ENCODE measurements at regions not wholly inside any gene's neighbourhood (a gene's known extent, or its start where the extent isn't known, plus 50 kb on each side); places are given as distances from the start of the nearest gene placed in this dataset.

DNA sequence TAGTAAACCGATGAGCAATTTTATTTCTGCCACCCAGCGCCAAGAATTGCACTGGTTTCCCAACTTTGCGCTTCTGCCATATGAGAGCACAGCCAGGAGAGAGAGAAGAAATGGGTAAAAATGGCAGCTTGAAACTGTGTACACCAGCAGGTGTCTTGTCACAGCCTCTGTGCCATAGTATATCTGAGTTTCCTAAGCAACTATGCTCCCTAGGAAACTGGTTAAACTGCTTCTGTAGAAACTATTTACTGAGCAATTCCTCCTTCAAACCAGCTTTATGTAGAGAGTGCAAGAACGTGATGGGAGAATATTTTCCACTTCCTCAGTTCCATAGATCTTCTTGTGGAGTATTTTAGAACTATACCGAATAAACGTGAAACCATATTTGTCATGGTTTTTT lies 1361.3 kb downstream of the PCDH9 start:
- no peaks in the 10 kb centered on the region for H3K36me3 ChIP-seq (ENCODE audit: control insufficient read depth in 3 of 3, insufficient read depth in 2 of 3, low read depth in 1 of 3, low read length in 3 of 3)
- DNase-seq (no peak), FAIRE-seq (no peak)
- no peak overlapping the region for H3K27ac ChIP-seq (ENCODE audit: low read depth in 1 of 3, low read length in 2 of 3)
- H3K4me3 ChIP-seq (ENCODE audit: low read depth in 1 of 3, low read length in 3 of 3): no peak overlapping the region
- 67 to 74% (median 70%) methylated on average over 6 of the region's 6 CpGs for WGBS, 3 donors
- H3K9me3 ChIP-seq (ENCODE audit: control insufficient read depth in 2 of 2, insufficient read depth in 1 of 2, low read depth in 1 of 2, low read length in 1 of 2): no peaks in the 10 kb centered on the region
- no peaks in the 10 kb centered on the region for H3K27me3 ChIP-seq (ENCODE audit: control insufficient read depth in 3 of 3, insufficient read depth in 3 of 3, low read length in 3 of 3)
- no peaks in the 10 kb centered on the region for H3K4me1 ChIP-seq (ENCODE audit: control insufficient read depth in 3 of 3, insufficient read depth in 2 of 3, low read depth in 1 of 3, low read length in 2 of 3)

DNA sequence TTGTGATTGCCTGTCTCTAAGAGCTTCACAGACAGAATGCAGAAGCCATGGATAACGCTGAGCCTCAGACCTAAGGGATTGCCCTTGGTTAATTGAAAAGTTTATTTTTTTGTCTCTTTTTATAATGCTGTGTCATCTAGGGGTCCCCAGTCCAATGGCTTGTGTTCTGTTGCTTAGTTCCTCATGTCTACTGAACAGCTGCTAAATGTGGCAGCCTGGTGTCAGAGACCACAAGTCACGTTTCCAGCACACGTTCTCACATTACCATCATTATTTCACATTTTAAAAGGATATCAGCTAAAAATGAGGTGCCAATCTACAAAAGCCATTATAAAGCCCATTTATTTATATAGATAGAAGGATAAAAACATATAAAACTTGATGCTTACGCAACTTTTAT lies 1362.0 kb downstream of the PCDH9 start:
- Histone ChIP-seq H3K27ac (ENCODE audit: low read depth in 1 of 3, low read length in 2 of 3) (no peak overlapping the region), H3K4me1 (ENCODE audit: control insufficient read depth in 3 of 3, insufficient read depth in 2 of 3, low read depth in 1 of 3, low read length in 2 of 3) (no peaks in the 10 kb centered on the region), H3K36me3 (ENCODE audit: control insufficient read depth in 3 of 3, insufficient read depth in 2 of 3, low read depth in 1 of 3, low read length in 3 of 3) (no peaks in the 10 kb centered on the region), H3K27me3 (ENCODE audit: control insufficient read depth in 3 of 3, insufficient read depth in 3 of 3, low read length in 3 of 3) (no peaks in the 10 kb centered on the region), H3K9me3 (ENCODE audit: control insufficient read depth in 2 of 2, insufficient read depth in 1 of 2, low read depth in 1 of 2, low read length in 1 of 2) (no peaks in the 10 kb centered on the region), H3K4me3 (ENCODE audit: low read depth in 1 of 3, low read length in 3 of 3) (no peak overlapping the region)
- 84% methylated on average over 4 of the region's 4 CpGs for WGBS, 3 donors
- FAIRE-seq (no peak), DNase-seq (no peak)

DNA sequence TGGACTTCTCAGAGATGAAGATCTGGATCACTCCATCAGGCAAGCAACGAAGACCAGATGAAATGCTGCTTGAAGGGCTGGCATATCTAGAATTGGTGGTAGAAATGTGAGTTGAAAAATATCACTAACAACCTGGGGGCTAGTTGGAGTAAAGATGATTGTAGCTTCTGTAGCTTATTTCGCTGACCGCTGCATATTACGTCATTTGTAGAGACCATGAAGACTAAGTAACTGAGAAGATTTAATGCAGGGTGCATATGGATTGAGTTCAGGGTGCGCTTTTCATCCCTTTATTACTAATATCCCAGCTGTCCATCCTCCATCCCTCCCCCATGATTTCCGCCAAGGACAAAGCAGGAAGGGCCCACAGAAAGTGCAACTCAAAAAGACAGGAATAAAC lies 1364.0 kb downstream of the PCDH9 start:
- Histone ChIP-seq H3K27me3 (ENCODE audit: control insufficient read depth in 3 of 3, insufficient read depth in 3 of 3, low read length in 3 of 3) (no peaks in the 10 kb centered on the region), H3K36me3 (ENCODE audit: control insufficient read depth in 3 of 3, insufficient read depth in 2 of 3, low read depth in 1 of 3, low read length in 3 of 3) (no peaks in the 10 kb centered on the region), H3K4me1 (ENCODE audit: control insufficient read depth in 3 of 3, insufficient read depth in 2 of 3, low read depth in 1 of 3, low read length in 2 of 3) (no peaks in the 10 kb centered on the region), H3K4me3 (ENCODE audit: low read depth in 1 of 3, low read length in 3 of 3) (no peak overlapping the region), H3K27ac (ENCODE audit: low read depth in 1 of 3, low read length in 2 of 3) (no peak overlapping the region), H3K9me3 (ENCODE audit: control insufficient read depth in 2 of 2, insufficient read depth in 1 of 2, low read depth in 1 of 2, low read length in 1 of 2) (no peaks in the 10 kb centered on the region)
- FAIRE-seq (no peak), DNase-seq (no peak)
- WGBS, 3 donors: 81 to 88% (median 81%) methylated on average over 6 of the region's 6 CpGs

DNA sequence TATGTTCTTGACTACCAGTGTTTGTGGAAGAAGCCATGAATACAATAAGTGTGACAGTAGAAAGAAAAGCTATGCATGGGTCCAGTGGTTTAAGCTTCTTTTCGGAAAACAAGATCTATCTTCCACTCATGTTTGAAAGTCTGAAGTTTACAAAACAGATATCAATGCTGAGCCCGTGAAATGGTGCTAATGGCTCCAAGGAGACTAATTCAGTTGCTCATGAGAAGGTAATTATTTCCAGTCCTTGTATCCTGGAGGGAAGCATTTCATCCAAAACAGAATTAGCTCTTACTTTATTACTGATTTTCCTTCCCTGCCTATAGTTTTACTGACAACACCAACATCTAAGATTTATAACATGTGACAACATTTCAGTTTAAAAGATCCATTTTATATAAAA lies 1364.9 kb downstream of the PCDH9 start:
- no peak for FAIRE-seq

DNA sequence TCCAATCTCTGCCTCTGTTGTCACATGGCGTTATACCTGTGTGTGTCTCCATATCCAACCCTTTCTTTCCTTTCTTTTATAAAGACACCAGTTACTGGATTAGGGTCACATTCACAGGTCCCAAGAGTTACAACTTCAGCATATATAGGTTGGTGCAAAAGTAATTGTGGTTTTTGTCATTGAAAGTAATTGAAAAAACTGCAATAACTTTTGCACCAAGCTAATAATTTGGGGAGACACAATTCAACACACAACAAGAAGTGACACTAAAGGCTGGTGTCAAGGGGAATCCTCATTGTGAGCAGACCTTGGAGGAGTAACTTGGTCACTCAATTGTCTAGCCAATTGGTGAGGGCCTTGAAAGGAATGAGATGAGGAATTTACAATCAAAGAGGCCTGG lies 1366.1 kb downstream of the PCDH9 start:
- Histone ChIP-seq H3K4me1 (ENCODE audit: control insufficient read depth in 3 of 3, insufficient read depth in 2 of 3, low read depth in 1 of 3, low read length in 2 of 3) (no peaks in the 10 kb centered on the region), H3K4me3 (ENCODE audit: low read depth in 1 of 3, low read length in 3 of 3) (no peak overlapping the region), H3K27ac (ENCODE audit: low read depth in 1 of 3, low read length in 2 of 3) (no peak overlapping the region), H3K27me3 (ENCODE audit: control insufficient read depth in 3 of 3, insufficient read depth in 3 of 3, low read length in 3 of 3) (no peaks in the 10 kb centered on the region), H3K36me3 (ENCODE audit: control insufficient read depth in 3 of 3, insufficient read depth in 2 of 3, low read depth in 1 of 3, low read length in 3 of 3) (no peaks in the 10 kb centered on the region), H3K9me3 (ENCODE audit: control insufficient read depth in 2 of 2, insufficient read depth in 1 of 2, low read depth in 1 of 2, low read length in 1 of 2) (no peaks in the 10 kb centered on the region)
- WGBS, 3 donors: 75 to 84% (median 78%) methylated on average over 1 of the region's 1 CpG
- DNase-seq (no peak), FAIRE-seq (no peak)

More for the DNA sequence above, 1364.9 kb downstream of the PCDH9 start:
- DNase-seq: no peak
- Histone ChIP-seq H3K27me3 (ENCODE audit: control insufficient read depth in 3 of 3, insufficient read depth in 3 of 3, low read length in 3 of 3) (no peaks in the 10 kb centered on the region), H3K27ac (ENCODE audit: low read depth in 1 of 3, low read length in 2 of 3) (no peak overlapping the region), H3K4me1 (ENCODE audit: control insufficient read depth in 3 of 3, insufficient read depth in 2 of 3, low read depth in 1 of 3, low read length in 2 of 3) (no peaks in the 10 kb centered on the region), H3K9me3 (ENCODE audit: control insufficient read depth in 2 of 2, insufficient read depth in 1 of 2, low read depth in 1 of 2, low read length in 1 of 2) (no peaks in the 10 kb centered on the region), H3K36me3 (ENCODE audit: control insufficient read depth in 3 of 3, insufficient read depth in 2 of 3, low read depth in 1 of 3, low read length in 3 of 3) (no peaks in the 10 kb centered on the region), H3K4me3 (ENCODE audit: low read depth in 1 of 3, low read length in 3 of 3) (no peak overlapping the region)
- 77 to 85% (median 80%) methylated on average over 2 of the region's 2 CpGs for WGBS, 3 donors

DNA sequence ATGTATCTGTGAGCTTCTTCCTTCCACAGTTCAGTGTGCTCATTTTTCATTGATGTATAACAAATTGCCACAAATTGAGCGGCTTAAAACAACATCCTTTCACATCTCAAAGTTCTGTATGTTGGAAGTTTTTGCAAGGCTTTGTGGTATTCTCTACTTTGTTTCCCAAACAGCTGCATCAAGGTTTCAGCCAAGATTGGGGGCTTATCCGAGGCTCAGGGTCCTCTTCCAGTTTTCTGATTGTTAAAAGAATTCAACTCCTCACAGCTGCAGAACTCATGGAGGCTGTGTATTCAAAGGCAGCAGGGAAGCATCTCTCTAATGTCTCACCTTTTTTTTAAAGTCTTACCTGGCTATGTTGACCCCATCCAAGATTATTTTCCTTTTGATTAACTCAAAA lies 1369.8 kb downstream of the PCDH9 start:
- Histone ChIP-seq H3K27ac (ENCODE audit: low read depth in 1 of 3, low read length in 2 of 3) (no peak overlapping the region), H3K36me3 (ENCODE audit: control insufficient read depth in 3 of 3, insufficient read depth in 2 of 3, low read depth in 1 of 3, low read length in 3 of 3) (no peaks in the 10 kb centered on the region), H3K27me3 (ENCODE audit: control insufficient read depth in 3 of 3, insufficient read depth in 3 of 3, low read length in 3 of 3) (no peaks in the 10 kb centered on the region), H3K4me1 (ENCODE audit: control insufficient read depth in 3 of 3, insufficient read depth in 2 of 3, low read depth in 1 of 3, low read length in 2 of 3) (no peaks in the 10 kb centered on the region), H3K9me3 (ENCODE audit: control insufficient read depth in 2 of 2, insufficient read depth in 1 of 2, low read depth in 1 of 2, low read length in 1 of 2) (no peaks in the 10 kb centered on the region), H3K4me3 (ENCODE audit: low read depth in 1 of 3, low read length in 3 of 3) (no peak overlapping the region)
- FAIRE-seq: no peak
- 52 to 72% (median 53%) methylated on average over 2 of the region's 2 CpGs for WGBS, 3 donors
- DNase-seq: no peak

DNA sequence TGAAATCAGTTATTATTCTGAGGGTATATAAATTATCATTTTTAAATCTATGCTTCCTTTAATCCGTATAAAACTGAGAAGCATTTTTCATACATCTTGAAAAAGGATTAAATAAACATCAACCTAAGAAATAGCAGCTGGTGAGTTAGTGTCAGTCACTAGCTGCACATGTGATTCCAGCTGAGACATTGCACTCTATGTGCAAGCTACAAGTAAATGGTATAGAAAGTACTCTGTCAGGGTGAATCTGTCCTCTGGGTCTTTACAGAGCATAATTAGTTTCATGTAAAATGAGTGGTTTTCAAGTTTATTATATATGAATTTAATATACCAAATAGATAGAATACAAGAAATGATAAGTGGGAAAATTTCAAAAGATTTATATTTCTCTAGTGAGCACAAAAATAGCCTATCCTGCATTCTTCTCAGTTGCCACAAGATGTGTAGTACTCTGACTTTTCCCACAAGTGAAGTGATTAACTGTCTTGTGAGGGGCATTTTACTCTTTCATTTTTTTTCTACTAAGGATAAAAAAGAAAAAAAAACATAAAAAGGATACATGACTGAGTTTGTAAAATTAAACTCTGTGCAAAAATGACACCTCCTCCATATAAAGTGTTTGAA lies 1372.1 kb downstream of the PCDH9 start:
- DNase-seq (no peak), FAIRE-seq (no peak)
- Histone ChIP-seq H3K4me3 (ENCODE audit: low read depth in 1 of 3, low read length in 3 of 3) (no peak overlapping the region), H3K27ac (ENCODE audit: low read depth in 1 of 3, low read length in 2 of 3) (no peak overlapping the region), H3K4me1 (ENCODE audit: control insufficient read depth in 3 of 3, insufficient read depth in 2 of 3, low read depth in 1 of 3, low read length in 2 of 3) (no peaks in the 10 kb centered on the region), H3K9me3 (ENCODE audit: control insufficient read depth in 2 of 2, insufficient read depth in 1 of 2, low read depth in 1 of 2, low read length in 1 of 2) (no peaks in the 10 kb centered on the region), H3K27me3 (ENCODE audit: control insufficient read depth in 3 of 3, insufficient read depth in 3 of 3, low read length in 3 of 3) (no peaks in the 10 kb centered on the region), H3K36me3 (ENCODE audit: control insufficient read depth in 3 of 3, insufficient read depth in 2 of 3, low read depth in 1 of 3, low read length in 3 of 3) (no peaks in the 10 kb centered on the region)
- WGBS, 3 donors: 59 to 74% (median 73%) methylated on average over 1 of the region's 1 CpG

DNA sequence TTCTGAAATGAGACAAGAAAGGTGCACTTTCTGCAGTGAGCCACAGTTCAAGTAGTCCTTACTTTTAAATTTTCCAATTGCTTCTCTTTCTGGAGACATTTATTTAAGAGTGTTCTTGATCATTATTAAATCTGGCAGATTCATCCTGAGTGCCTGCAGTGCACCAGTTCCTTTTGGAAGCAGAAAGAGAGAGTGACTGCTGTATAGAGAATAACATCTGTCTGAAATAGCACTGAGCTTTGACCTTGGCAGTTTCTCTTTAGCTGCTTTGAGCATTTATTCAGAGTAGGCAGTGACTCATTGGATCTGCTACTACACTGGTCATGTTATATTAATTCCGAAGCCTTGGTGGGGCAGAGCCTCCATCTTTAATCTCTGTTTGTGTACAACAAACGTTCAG lies 1373.7 kb downstream of the PCDH9 start:
- Histone ChIP-seq H3K9me3 (ENCODE audit: control insufficient read depth in 2 of 2, insufficient read depth in 1 of 2, low read depth in 1 of 2, low read length in 1 of 2) (no peaks in the 10 kb centered on the region), H3K4me1 (ENCODE audit: control insufficient read depth in 3 of 3, insufficient read depth in 2 of 3, low read depth in 1 of 3, low read length in 2 of 3) (no peaks in the 10 kb centered on the region), H3K27ac (ENCODE audit: low read depth in 1 of 3, low read length in 2 of 3) (no peak overlapping the region), H3K27me3 (ENCODE audit: control insufficient read depth in 3 of 3, insufficient read depth in 3 of 3, low read length in 3 of 3) (no peaks in the 10 kb centered on the region), H3K4me3 (ENCODE audit: low read depth in 1 of 3, low read length in 3 of 3) (no peak overlapping the region), H3K36me3 (ENCODE audit: control insufficient read depth in 3 of 3, insufficient read depth in 2 of 3, low read depth in 1 of 3, low read length in 3 of 3) (no peaks in the 10 kb centered on the region)
- no peak for FAIRE-seq
- WGBS, 3 donors: 51 to 64% (median 55%) methylated on average over 2 of the region's 2 CpGs
- DNase-seq: no peak

DNA sequence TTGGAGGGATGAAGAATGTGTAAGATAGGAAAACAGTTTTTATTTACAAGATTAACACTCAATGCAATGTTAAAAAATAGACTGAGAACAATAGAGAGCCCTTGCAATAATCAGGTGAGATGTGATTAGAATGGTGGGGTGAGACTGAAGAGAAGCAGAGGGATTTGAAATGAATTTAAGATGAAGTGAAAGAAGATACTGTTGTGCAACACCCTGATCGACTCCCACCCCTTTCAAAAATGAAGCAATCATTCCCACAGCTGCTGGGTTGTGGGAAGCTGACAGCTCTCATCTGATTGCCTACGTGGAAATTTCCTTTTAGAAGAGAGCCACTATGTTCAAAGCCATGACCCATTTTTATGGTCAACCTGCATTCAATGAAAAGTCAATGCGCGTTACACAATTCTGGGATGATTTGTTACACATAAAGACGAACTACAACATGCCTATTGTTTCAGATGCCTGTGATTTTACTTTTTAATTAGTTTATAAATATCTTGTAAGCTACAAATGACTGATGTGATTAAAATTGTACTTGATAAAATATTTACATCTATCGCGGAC lies 1374.8 kb downstream of the PCDH9 start:
- no peaks in the 10 kb centered on the region for H3K9me3 ChIP-seq (ENCODE audit: control insufficient read depth in 2 of 2, insufficient read depth in 1 of 2, low read depth in 1 of 2, low read length in 1 of 2)
- FAIRE-seq: no peak

More for the DNA sequence above, 1374.8 kb downstream of the PCDH9 start:
- H3K27ac ChIP-seq (ENCODE audit: low read depth in 1 of 3, low read length in 2 of 3): no peak overlapping the region
- H3K4me1 ChIP-seq (ENCODE audit: control insufficient read depth in 3 of 3, insufficient read depth in 2 of 3, low read depth in 1 of 3, low read length in 2 of 3): no peaks in the 10 kb centered on the region
- H3K36me3 ChIP-seq (ENCODE audit: control insufficient read depth in 3 of 3, insufficient read depth in 2 of 3, low read depth in 1 of 3, low read length in 3 of 3): no peaks in the 10 kb centered on the region
- 67 to 71% (median 71%) methylated on average over 7 of the region's 7 CpGs for WGBS, 3 donors
- no peak for DNase-seq
- no peak overlapping the region for H3K4me3 ChIP-seq (ENCODE audit: low read depth in 1 of 3, low read length in 3 of 3)
- H3K27me3 ChIP-seq (ENCODE audit: control insufficient read depth in 3 of 3, insufficient read depth in 3 of 3, low read length in 3 of 3): no peaks in the 10 kb centered on the region
